Tibial artery (tissue), 4 donors: ENCODE measurements at regions not wholly inside any gene's neighbourhood (a gene's known extent, or its start where the extent isn't known, plus 50 kb on each side); places are given as distances from the start of the nearest gene placed in this dataset.
"Not testable (repeated sequence)": the region's sequence is repeated elsewhere in the genome, so short reads cannot be mapped to it uniquely, and the experiment has no call there.

Experiments used
- DNase-seq, 2 donors: peaks; one replicate each; pipeline ENCODE4 v3.0.0-alpha.2; 2019
- H3K27ac ChIP-seq, 2 donors: fragments of 200-600 bp; sonication (generic) in 1 of 2; 1 replicate in 1 of 2; 2 replicates in 1 of 2; pipeline ENCODE4 v1.5.1; 2018 to 2019; ENCODE audit warnings: mild to moderate bottlenecking in 1 of 2
- H3K27me3 ChIP-seq, 2 donors: fragments of 200-600 bp; sonication (generic) in 1 of 2; one replicate each; pipeline versions ENCODE4 v1.5.1 to v1.6.0; 2016 to 2019
- H3K36me3 ChIP-seq, 3 donors: fragments of 200-600 bp; sonication (generic) in 2 of 3; one replicate each; pipeline ENCODE4 v1.5.1; 2016 to 2019; ENCODE audit warnings: mild to moderate bottlenecking in 2 of 3
- H3K4me1 ChIP-seq, 4 donors: fragments of 200-600 bp; sonication (generic) in 2 of 4; 1 replicate in 3 of 4; 2 replicates in 1 of 4; pipeline ENCODE4 v1.5.1; 2016 to 2019
- H3K4me3 ChIP-seq, 2 donors: fragments of 200-600 bp; sonication (generic) in 1 of 2; 1 replicate in 1 of 2; 2 replicates in 1 of 2; pipeline ENCODE4 v1.5.1; 2018 to 2019; ENCODE audit warnings: mild to moderate bottlenecking in 2 of 2
- H3K9me3 ChIP-seq, 3 donors: fragments of 200-600 bp; sonication (generic) in 1 of 3; one replicate each; pipeline ENCODE4 v1.5.1; 2016 to 2019
- intact Hi-C: fragments of 100-400 bp; cut with DNase I; formaldehyde crosslinking; loops from one replicate; pipeline ENCODE4 v1.15.0; 2023; ENCODE audit warnings: low total_unique reads

DNA sequence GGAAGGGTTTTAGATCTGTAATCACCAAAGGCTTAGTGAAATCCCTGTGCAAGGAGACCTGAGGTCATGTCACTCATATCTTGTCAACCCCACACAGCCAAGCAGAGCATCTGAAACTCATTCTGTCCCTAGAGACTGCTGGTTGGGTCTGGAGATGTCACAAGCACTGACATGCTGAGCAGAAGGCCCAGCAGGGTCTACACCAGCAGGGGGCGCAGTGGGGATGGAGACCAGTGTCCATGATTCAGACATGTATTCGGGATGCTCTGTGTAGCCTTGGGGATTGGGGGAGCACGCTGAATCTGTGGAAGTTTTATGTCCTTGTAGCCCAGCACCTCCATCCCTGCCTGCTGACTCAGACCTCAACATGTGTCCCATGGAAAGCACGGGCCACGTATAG is 1247.3 kb downstream of the RPIA start:
- H3K36me3 ChIP-seq, H3K9me3 ChIP-seq, H3K4me1 ChIP-seq, DNase-seq, H3K27me3 ChIP-seq, H3K27ac ChIP-seq, H3K4me3 ChIP-seq, intact Hi-C loops: not testable (repeated sequence)

DNA sequence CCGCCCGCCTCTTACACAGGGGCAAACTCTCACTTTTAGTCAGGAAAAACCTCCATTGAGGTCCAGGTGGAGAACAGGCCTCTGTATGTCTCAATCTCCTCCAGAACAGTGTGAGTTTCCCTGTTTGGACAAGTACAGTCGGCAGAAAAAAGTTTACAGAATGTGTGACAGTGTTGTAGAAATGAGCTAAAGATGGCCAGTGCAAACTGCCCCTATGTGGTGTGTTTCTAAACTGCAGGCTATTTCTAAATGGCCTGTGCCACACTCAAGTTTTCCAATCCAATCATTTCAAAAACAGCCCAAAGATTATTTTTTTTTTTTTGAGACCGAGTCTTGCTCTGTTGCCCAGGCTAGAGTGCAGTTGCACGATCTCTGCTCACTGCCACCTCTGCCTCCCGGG is 1252.8 kb downstream of the RPIA start:
- H3K27ac ChIP-seq, H3K9me3 ChIP-seq, H3K4me3 ChIP-seq, H3K27me3 ChIP-seq, intact Hi-C loops, H3K36me3 ChIP-seq, H3K4me1 ChIP-seq, DNase-seq: not testable (repeated sequence)

DNA sequence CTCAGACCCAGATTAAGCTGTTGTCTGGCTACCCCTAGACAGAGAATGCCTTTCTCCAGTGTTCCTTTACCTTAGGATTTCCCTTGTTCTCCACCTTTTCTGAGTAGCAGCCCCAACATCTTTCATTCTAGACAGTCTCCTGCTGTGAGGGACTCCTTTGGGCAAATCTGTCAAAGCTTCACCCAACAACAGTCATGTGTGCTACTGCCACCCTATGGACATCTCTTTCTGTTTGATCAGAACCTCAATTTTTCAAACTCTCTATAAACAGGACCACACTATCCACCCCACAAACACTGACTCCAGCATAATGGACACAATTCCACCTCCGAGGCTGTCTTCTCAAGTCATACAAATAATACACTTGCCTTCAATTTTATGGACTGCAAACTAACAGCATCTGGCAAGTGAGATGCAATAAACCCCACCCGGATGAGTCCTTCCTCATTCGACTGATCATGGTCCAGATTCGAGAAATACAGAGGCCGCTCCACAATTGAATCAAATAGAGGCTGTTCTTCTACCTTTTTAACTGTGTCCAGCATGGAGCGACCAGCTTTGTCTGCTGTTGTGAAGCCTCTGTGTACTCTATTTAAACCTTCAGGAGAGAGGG is 1253.6 kb downstream of the RPIA start:
- H3K27ac ChIP-seq, H3K4me3 ChIP-seq, DNase-seq, H3K9me3 ChIP-seq, H3K27me3 ChIP-seq, H3K36me3 ChIP-seq, intact Hi-C loops, H3K4me1 ChIP-seq: not testable (repeated sequence)

DNA sequence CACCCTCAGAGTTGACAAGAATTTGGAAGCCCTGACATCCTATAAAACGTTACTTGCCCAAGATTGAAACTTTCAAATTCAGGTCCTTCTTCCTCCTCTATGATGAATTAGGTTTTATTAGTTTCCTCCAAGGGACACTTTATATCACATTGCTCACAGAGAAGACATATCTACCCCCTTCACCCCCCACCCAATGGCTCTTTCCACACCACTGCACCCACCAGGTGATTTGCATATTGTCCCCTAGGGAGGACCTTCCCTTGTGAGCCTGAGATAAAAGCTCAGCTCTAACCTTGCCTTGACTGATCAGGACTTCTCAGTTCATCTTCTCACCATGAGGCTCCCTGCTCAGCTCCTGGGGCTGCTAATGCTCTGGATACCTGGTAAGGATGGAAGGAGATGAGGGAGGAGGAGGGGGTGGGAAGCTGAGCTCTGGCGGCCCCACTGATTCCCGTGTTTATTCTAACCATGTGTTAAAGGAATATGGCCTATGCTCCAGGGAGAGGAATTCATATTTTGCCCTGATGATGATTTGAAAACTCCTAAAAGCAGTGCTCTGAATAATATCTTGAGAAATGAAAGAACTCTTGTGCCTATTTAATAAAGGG is 1255.8 kb downstream of the RPIA start:
- H3K36me3 ChIP-seq, intact Hi-C loops, DNase-seq, H3K27ac ChIP-seq, H3K4me1 ChIP-seq, H3K9me3 ChIP-seq, H3K4me3 ChIP-seq, H3K27me3 ChIP-seq: not testable (repeated sequence)

DNA sequence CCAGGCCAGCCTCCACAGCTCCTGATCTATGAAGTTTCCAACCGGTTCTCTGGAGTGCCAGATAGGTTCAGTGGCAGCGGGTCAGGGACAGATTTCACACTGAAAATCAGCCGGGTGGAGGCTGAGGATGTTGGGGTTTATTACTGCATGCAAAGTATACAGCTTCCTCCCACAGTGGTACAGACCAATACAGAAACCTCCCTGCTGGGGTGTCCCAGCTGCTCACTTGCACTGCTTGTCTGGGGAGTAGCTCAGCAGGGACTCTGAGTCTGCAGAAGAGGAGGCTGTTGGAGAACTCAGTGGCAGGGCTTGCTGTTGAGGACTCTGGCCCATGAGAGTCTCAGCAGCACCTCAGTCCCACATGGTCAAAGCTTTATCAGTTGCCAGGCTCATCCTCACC is 1256.6 kb downstream of the RPIA start:
- H3K27ac ChIP-seq, DNase-seq, intact Hi-C loops: not testable (repeated sequence)

DNA sequence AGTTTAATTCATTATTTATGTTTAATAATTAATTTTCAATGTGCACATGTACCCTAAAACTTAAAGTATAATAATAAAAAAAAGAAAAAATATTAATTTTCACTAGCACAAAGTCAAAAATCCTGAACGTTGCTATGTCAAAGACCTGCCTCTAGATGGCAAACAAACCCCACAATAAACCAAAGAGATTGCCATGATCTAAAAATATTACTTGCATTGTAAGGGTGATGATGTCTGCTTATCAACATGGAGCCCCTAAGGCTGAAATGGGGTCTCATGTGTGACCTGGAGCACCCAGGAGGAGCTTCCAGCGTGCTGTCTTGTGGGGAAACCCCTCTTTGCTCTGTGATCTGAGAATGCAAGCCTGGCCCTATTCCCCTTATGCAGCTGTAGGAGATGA is 1259.3 kb downstream of the RPIA start:
- DNase-seq, H3K27ac ChIP-seq, H3K36me3 ChIP-seq, intact Hi-C loops, H3K27me3 ChIP-seq, H3K9me3 ChIP-seq, H3K4me1 ChIP-seq, H3K4me3 ChIP-seq: not testable (repeated sequence)

More for the DNA sequence above, 1256.6 kb downstream of the RPIA start:
- not testable (repeated sequence) for H3K4me1 ChIP-seq, H3K36me3 ChIP-seq, H3K27me3 ChIP-seq, H3K9me3 ChIP-seq, H3K4me3 ChIP-seq

DNA sequence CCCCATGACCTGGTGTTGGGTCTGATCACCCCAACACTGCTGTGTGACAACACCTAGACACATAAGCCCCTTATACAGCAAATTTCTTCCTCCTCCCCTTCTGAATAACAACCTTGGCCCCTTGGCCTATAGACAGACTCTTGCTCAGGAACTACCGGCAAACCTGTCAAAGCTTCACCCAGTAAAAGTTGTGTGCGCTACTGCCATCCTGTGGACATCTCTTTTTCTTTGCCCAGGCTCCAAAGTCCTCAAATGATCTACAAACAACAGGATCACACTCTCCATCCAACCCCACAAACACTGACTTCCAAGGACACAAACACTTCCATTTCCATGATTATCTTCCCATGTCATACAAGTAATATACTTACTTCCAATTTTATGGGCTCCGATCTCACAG is 1265.8 kb downstream of the RPIA start:
- H3K27me3 ChIP-seq, H3K4me1 ChIP-seq, H3K36me3 ChIP-seq, H3K27ac ChIP-seq, H3K9me3 ChIP-seq, intact Hi-C loops, H3K4me3 ChIP-seq, DNase-seq: not testable (repeated sequence)

DNA sequence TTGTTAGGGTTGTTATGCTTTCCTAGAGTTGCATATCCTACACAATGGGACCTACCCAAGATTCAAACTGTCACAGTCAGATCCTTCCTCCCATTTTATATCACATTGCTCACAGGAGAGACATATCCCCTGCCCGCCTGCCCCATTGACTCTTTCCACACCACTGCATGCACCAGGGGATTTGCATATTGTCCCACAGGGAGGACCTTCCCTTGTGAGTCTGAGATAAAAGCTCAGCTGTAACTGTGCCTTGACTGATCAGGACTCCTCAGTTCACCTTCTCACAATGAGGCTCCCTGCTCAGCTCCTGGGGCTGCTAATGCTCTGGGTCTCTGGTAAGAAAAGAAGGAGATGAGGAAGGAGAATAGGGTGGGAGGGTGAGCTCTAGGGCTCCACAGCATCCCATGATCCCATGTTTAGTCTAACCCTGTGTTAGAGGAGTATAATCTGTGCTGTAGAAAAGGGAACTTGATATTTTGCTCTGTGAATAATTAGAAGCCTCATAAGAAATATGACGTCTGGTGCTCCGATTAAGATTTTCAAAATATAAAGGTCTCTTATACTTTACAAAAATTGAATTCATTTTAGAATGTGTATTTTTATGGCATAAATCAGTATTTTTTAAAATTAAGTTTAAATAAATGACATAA is 1268.4 kb downstream of the RPIA start:
- H3K36me3 ChIP-seq, intact Hi-C loops, H3K27ac ChIP-seq, H3K4me3 ChIP-seq, DNase-seq, H3K9me3 ChIP-seq, H3K27me3 ChIP-seq, H3K4me1 ChIP-seq: not testable (repeated sequence)

DNA sequence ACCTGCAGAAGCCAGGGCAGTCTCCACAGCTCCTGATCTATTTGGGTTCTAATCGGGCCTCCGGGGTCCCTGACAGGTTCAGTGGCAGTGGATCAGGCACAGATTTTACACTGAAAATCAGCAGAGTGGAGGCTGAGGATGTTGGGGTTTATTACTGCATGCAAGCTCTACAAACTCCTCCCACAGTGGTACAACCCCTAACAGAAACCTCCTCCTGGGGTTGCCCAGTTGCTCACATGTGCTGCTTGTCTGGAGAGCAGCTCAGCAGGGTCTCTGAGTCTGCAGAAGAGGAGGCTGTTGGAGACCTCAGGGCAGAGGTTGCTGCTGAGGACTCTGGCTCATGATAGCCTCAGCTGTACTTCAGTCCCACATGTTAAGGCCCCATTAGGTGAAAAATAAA is 1269.1 kb downstream of the RPIA start:
- DNase-seq, intact Hi-C loops, H3K9me3 ChIP-seq, H3K4me3 ChIP-seq, H3K36me3 ChIP-seq, H3K27me3 ChIP-seq, H3K4me1 ChIP-seq, H3K27ac ChIP-seq: not testable (repeated sequence)

DNA sequence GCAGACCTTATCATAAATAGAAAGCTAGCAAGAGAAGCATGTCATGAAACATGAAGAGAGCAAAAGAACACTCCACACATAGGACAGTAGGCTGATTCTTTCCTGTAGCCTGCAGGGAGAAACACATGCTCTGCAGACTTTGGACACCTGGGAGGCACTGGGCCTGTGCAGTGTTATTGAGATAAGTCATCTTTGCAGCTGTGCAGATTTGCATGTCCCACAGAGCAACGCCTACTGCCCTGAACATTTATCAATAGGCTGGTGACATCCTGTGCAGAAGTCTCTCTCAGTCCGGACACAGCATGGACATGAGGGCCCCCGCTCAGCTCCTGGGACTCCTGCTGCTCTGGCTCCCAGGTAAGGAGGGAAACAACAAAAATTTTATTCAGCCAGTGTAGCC is 1277.1 kb downstream of the RPIA start:
- H3K9me3 ChIP-seq: not testable (repeated sequence)

DNA sequence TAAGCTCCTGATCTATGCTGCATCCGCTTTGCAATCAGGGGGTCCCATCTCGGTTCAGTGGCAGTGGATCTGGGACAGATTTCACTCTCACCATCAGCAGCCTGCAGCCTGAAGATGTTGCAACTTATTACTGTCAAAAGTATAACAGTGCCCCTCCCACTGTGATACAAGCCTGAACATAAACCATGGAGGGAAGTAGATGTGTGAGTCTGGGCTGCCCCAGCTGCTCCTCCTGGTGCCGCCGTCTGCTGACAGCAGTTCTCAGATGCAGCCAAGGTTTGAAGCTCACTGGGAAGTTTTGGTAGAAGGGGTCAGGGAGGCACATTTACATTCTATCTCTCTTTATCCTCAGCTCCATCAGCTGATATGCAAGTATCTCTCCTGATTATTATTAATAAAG is 1277.7 kb downstream of the RPIA start:
- intact Hi-C loops, DNase-seq: not testable (repeated sequence)

More for the DNA sequence above, 1277.1 kb downstream of the RPIA start:
- H3K36me3 ChIP-seq, H3K4me1 ChIP-seq, intact Hi-C loops, H3K4me3 ChIP-seq, H3K27ac ChIP-seq, DNase-seq, H3K27me3 ChIP-seq: not testable (repeated sequence)

DNA sequence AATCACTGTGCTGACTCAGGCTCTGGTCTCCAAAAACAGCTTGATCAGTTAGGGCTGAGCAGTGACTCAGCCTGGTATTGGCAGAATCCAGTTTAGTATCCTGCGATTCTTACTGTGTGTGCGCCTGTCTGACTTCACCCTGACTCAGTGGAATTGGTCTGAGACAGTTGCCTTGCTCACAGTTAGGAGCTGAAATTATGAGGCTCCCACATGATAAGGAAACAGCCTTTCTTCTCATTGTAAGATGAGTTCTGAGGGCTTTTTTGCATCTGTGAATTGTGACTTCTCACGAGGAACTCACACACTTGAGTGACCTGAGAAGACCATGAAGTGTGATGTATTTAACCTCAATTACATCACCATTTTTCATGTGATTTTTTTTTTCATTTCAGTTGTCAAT is 1282.4 kb downstream of the RPIA start:
- H3K27ac ChIP-seq, H3K36me3 ChIP-seq, DNase-seq, intact Hi-C loops, H3K27me3 ChIP-seq, H3K4me1 ChIP-seq, H3K4me3 ChIP-seq, H3K9me3 ChIP-seq: not testable (repeated sequence)

More for the DNA sequence above, 1277.7 kb downstream of the RPIA start:
- not testable (repeated sequence) for H3K27ac ChIP-seq, H3K4me3 ChIP-seq, H3K9me3 ChIP-seq, H3K36me3 ChIP-seq, H3K4me1 ChIP-seq, H3K27me3 ChIP-seq

DNA sequence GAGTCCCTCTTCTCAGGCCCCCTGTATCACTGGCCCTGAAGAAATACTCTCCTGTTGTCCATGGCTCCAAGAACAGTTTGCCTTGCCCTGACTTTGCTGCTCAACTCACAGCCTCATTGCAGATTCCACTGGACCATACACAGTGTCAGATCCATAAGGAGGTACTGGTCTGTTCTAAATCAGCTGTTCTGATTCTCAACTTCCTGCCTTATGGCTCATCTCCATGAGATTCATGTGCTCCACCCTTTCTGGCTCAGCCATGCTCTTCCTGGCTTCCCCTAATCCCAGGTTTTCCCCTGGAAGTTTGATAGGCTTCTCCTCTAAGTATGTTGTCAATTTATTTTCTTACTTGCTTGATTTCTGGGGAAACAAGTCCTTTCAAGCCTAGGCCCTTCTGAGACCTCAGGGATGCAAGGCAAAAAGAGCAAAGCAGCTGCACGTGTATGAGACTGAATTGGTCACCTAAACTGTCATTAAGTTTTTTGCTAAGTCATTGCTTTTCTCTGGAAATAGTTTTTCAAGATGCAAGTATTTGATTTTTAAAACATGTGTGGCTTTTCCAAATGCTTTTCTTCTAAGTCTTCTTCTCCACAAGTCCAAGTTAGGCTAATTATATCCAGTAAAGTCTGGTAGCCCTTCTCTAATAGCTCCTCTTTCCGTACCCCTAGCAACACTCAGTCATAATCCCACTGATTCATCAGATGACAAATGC is 1288.5 kb downstream of the RPIA start:
- H3K4me3 ChIP-seq, DNase-seq, H3K36me3 ChIP-seq, H3K27ac ChIP-seq, H3K27me3 ChIP-seq, H3K4me1 ChIP-seq, H3K9me3 ChIP-seq, intact Hi-C loops: not testable (repeated sequence)

DNA sequence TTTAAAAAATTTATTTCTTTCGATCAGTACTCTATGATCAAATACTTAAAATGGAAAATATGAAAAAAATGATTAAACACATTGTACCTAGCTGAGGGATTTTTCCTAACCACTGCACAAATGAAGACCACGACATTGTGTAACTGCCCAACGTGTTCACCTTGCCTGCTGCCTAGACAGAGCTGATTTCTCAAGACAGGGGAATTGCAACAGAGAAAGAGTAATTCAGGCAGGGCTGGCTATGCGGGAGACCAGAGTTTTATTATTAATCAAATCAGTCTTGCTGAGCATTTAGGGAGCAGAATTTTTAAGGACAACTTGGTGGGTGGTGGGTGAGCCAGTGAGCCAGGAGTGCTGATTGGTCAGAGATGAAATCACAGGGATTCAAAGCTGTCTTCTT is 1290.8 kb downstream of the RPIA start:
- H3K27me3 ChIP-seq, H3K4me3 ChIP-seq, intact Hi-C loops, DNase-seq, H3K36me3 ChIP-seq, H3K27ac ChIP-seq, H3K9me3 ChIP-seq, H3K4me1 ChIP-seq: not testable (repeated sequence)
